Ovary (tissue), 7 donors: ENCODE measurements at regions not wholly inside any gene's neighbourhood (a gene's known extent, or its start where the extent isn't known, plus 50 kb on each side); places are given as distances from the start of the nearest gene placed in this dataset.

ENCODE experiments used
- DNase-seq, 5 donors: peaks; one replicate each; pipeline ENCODE4 v3.0.0-alpha.2; 2019 to 2020
- H3K27ac ChIP-seq, 2 donors: fragments of 200-600 bp; one replicate each; pipeline versions ENCODE4 v1.5.1 to v1.8.0; 2019 to 2022
- H3K27me3 ChIP-seq: fragments of 200-600 bp; one replicate; pipeline ENCODE4 v1.8.0; 2022
- H3K36me3 ChIP-seq: fragments of 200-600 bp; sonication (generic); one replicate; pipeline ENCODE4 v1.5.1; 2019
- H3K4me1 ChIP-seq: one replicate; pipeline ENCODE4 v1.8.1; 2013; ENCODE audit warnings: mild to moderate bottlenecking, moderate library complexity; ENCODE audit not compliant: insufficient read depth
- H3K4me3 ChIP-seq: fragments of 200-600 bp; sonication (generic); one replicate; pipeline ENCODE4 v1.5.1; 2017
- H3K9me3 ChIP-seq, 2 donors: fragments of 200-600 bp in 1 of 2; sonication (generic) in 1 of 2; one replicate each; pipeline versions ENCODE4 v1.5.1 to v1.8.1; 2013 to 2019; ENCODE audit warnings: mild to moderate bottlenecking in 1 of 2, moderate library complexity in 1 of 2
- EP300 ChIP-seq: sonication (generic); formaldehyde crosslinking; IDR thresholded peaks from one replicate; pipeline ENCODE4 v1.6.1; 2017; ENCODE audit warnings: antibody characterized with exemption
- POLR2A ChIP-seq: fragments of 450-650 bp; IDR thresholded peaks from one replicate; pipeline ENCODE4 v1.6.1; 2017; ENCODE audit warnings: antibody characterized with exemption, mild to moderate bottlenecking, moderate library complexity
- WGBS, 3 donors: extraction: QIAGEN DNeasy Blood & Tissue Kit in 1 of 3; methylation state at CpG; one replicate each; pipeline versions ENCODE4 v1.1.5 to v1.1.7; 2013 to 2017; 5-methylcytosine and 5-hydroxymethylcytosine counted together
- intact Hi-C, 4 donors: fragments of 100-400 bp; cut with DNase I; formaldehyde crosslinking; loops; one replicate each; pipeline versions ENCODE4 v1.11.0 to v1.15.1; 2022 to 2023
- TF ChIP-seq, protein P1 (sequence below), 3 donors: fragments of 450-650 bp in 2 of 3; fragments of 200-600 bp in 1 of 3; IDR thresholded peaks; one replicate each; pipeline versions ENCODE4 v1.5.1 to v1.8.0; 2016 to 2022; ENCODE audit warnings: antibody characterized with exemption in 3 of 3, mild to moderate bottlenecking in 1 of 3
- donor health status: DM: no; HTN: no; CAD: no; lungs with moderate emphysema.
- donor health status: DM: no; HTN: no; CAD: no.
- donor health status: Bipolar disorder and iron deficiency.
- donor health status: DM: no; HTN: no; CAD: no.
- donor health status: DM: yes; HTN: yes; CAD: no.

DNA sequence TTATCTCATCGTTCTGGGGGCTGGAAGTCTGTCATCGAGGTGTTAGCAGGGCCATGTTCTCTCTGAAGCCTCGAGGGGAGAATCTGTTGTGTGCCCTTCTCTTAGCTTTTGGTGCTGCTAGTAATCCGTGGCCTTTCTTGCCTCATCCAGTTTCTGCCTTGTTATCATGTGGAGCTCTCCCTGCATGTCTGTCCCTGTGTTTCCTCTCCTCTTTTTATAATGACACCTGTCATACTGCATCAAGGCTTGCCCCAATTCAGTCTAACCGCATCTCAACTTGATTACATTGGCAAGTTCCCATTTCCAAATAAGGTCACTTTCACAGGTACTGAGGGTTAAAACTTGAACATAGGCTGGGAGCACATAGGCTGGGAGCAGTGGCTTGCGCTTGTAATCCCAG, 82.6 kb upstream of the CNIH3 start:
- intact Hi-C loops: no loop called here
- 88 to 91% (median 88%) methylated on average over 6 of the region's 6 CpGs for WGBS, 3 donors
- no peak overlapping the region for H3K27ac ChIP-seq
- H3K27me3 ChIP-seq: no peaks in the 10 kb centered on the region
- H3K36me3 ChIP-seq: no peaks in the 10 kb centered on the region
- H3K4me1 ChIP-seq: peaks cover 1% of the 10 kb centered on the region
- TF ChIP-seq POLR2A: no peak
- TF ChIP-seq, protein P1, sequence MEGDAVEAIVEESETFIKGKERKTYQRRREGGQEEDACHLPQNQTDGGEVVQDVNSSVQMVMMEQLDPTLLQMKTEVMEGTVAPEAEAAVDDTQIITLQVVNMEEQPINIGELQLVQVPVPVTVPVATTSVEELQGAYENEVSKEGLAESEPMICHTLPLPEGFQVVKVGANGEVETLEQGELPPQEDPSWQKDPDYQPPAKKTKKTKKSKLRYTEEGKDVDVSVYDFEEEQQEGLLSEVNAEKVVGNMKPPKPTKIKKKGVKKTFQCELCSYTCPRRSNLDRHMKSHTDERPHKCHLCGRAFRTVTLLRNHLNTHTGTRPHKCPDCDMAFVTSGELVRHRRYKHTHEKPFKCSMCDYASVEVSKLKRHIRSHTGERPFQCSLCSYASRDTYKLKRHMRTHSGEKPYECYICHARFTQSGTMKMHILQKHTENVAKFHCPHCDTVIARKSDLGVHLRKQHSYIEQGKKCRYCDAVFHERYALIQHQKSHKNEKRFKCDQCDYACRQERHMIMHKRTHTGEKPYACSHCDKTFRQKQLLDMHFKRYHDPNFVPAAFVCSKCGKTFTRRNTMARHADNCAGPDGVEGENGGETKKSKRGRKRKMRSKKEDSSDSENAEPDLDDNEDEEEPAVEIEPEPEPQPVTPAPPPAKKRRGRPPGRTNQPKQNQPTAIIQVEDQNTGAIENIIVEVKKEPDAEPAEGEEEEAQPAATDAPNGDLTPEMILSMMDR (IDR thresholded peaks at IDR 0.05): no peak
- TF ChIP-seq EP300: no peak
- H3K4me3 ChIP-seq: no peak overlapping the region
- no peaks in the 10 kb centered on the region for H3K9me3 ChIP-seq
- DNase-seq: no peak

DNA sequence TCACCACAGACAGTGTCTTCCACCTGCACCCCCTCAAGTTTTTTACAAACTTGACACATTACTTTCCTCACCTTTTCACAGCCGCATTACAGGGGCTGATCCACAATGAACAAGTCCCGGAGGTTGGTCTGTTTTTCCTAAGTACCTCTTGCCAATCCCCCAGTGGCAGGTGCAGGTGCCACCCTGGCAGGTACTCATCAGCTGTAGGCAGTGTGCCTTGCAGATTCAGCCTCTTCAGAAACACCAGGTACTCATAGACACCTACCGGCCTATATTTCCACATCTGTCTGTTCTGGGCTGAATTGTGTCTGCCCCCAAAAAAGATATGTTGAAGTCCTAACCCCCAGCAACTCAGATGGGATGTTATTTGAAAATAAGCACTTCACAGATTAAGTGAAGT, 81.4 kb upstream of the CNIH3 start:
- no peak for DNase-seq
- Histone ChIP-seq H3K36me3 (no peaks in the 10 kb centered on the region), H3K27ac (no peak overlapping the region), H3K4me1 (no peaks in the 10 kb centered on the region), H3K9me3 (no peaks in the 10 kb centered on the region), H3K27me3 (no peaks in the 10 kb centered on the region), H3K4me3 (no peak overlapping the region)
- no peak for TF ChIP-seq EP300
- intact Hi-C loops: no loop called here
- WGBS, 3 donors: 88 to 95% (median 93%) methylated on average over 3 of the region's 3 CpGs

DNA sequence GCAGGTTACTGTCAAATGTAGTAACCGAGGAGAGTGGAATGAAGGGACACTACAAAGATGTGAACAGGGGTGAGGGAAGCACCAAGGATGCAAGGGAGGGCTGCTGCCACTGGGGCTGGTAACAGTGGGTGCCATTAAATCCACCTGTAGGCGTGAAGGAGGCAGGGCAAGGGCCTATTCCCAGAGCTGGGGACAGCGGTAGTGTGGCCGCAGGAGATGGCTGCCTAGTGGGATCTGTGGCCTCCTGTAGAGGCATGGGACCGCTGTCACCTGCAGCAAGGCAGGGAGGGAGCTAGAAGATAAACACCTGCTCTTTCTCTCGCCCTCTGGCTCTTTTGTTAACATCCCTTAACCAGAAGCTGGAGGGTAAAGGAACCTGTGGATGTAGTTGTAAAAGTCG, 80.5 kb upstream of the CNIH3 start:
- H3K4me1 ChIP-seq: no peaks in the 10 kb centered on the region
- TF ChIP-seq EP300 (no peak), POLR2A (no peak)
- TF ChIP-seq, protein P1 (IDR thresholded peaks at IDR 0.05): no peak
- intact Hi-C loops: no loop called here
- DNase-seq: no peak
- no peaks in the 10 kb centered on the region for H3K9me3 ChIP-seq
- H3K4me3 ChIP-seq: no peak overlapping the region
- 92 to 96% (median 95%) methylated on average over 7 of the region's 7 CpGs for WGBS, 3 donors
- no peaks in the 10 kb centered on the region for H3K27me3 ChIP-seq
- no peaks in the 10 kb centered on the region for H3K36me3 ChIP-seq
- no peak overlapping the region for H3K27ac ChIP-seq

DNA sequence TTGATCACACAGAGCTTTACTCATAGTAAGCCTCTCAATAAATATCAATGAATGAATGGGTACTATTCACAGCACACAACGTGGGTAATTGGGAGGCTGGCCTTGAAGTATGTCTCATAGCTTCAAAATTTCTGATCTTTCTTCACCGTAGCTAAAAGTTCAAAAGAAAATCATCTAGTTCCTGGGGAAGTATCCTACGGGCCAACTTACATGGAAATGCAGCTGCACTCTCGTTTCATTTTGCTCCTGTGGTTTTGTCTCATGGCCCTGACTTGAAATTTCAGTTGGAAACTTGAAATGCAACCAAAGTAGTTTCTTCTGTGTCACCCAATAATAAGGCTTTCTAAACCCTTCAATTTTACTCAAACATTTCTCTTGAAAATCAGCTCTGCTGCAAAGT, 76.1 kb upstream of the CNIH3 start:
- TF ChIP-seq EP300 (no peak), POLR2A (no peak)
- TF ChIP-seq, protein P1 (IDR thresholded peaks at IDR 0.05): no peak

DNA sequence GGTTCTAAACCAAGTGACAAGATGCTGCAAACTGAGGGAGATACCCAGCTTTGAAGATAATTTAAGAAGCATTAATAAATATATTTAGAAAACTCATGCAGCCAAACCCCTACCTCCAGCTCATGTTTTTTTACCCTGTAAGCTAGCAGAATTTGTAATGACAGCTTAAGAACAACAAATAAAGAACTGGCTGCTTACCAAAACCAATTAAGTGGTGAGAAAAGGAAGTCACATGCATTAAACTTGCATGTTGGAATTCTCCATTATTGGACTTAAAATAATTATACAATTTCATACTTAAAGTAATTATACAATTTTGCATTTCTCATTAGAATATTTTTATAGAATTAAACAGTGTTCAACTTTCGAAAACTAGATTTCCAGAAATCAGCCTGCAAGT, 75.6 kb upstream of the CNIH3 start:
- intact Hi-C loops: no loop called here
- Histone ChIP-seq H3K27ac (no peak overlapping the region), H3K9me3 (no peaks in the 10 kb centered on the region), H3K4me3 (no peak overlapping the region), H3K4me1 (no peaks in the 10 kb centered on the region), H3K36me3 (no peaks in the 10 kb centered on the region), H3K27me3 (no peaks in the 10 kb centered on the region)
- DNase-seq: no peak
- TF ChIP-seq EP300 (no peak), POLR2A (no peak)
- TF ChIP-seq, protein P1 (IDR thresholded peaks at IDR 0.05): no peak
- 63 to 76% (median 74%) methylated on average over 1 of the region's 1 CpG for WGBS, 3 donors

More for the DNA sequence above, 76.1 kb upstream of the CNIH3 start:
- Histone ChIP-seq H3K9me3 (no peaks in the 10 kb centered on the region), H3K27ac (no peak overlapping the region), H3K4me3 (no peak overlapping the region), H3K36me3 (no peaks in the 10 kb centered on the region), H3K27me3 (no peaks in the 10 kb centered on the region), H3K4me1 (no peaks in the 10 kb centered on the region)
- intact Hi-C loops: no loop called here
- DNase-seq: no peak
- 5 to 21% (median 6%) methylated on average over 4 of the region's 4 CpGs for WGBS, 3 donors
